NCI-H1930 (cell line): ENCODE measurements at regions not wholly inside any gene's neighbourhood (a gene's known extent, or its start where the extent isn't known, plus 50 kb on each side); places are given as distances from the start of the nearest gene placed in this dataset.

Source experiments
- DNase-seq, 2 experiments: peaks; one replicate each; lab custom pipeline; 2025; lab: John Stamatoyannopoulos, UW

- no peak for DNase-seq
Measured at GRCh38 chr1:10848109-10848684, 51.8 kb upstream of the CASZ1 start.

GRCh38 chr1:10850026-10850425 lies 53.6 kb upstream of the CASZ1 start:
- DNase-seq, result no peak

- no peak for DNase-seq
Measured at GRCh38 chr1:10851024-10852013, 54.9 kb upstream of the CASZ1 start.

- no peak for DNase-seq
Measured at GRCh38 chr1:10852018-10852417, 55.6 kb upstream of the CASZ1 start.

GRCh38 chr1:10852486-10852885 lies 56.0 kb upstream of the CASZ1 start:
- no peak for DNase-seq

GRCh38 chr1:10852998-10853520 lies 56.6 kb upstream of the CASZ1 start:
- no peak for DNase-seq

- DNase-seq, result no peak
Measured at GRCh38 chr1:10853701-10854100, 57.3 kb upstream of the CASZ1 start.

- DNase-seq, result no peak
Measured at GRCh38 chr1:10854856-10855459, 58.5 kb upstream of the CASZ1 start.

GRCh38 chr1:10856176-10856683 lies 59.8 kb upstream of the CASZ1 start:
- no peak for DNase-seq

GRCh38 chr1:10856863-10857598 lies 60.6 kb upstream of the CASZ1 start:
- DNase-seq, result no peak

GRCh38 chr1:10857687-10858086 lies 61.2 kb upstream of the CASZ1 start:
- no peak for DNase-seq

- no peak for DNase-seq
Measured at GRCh38 chr1:10860218-10860617, 63.8 kb upstream of the CASZ1 start.

GRCh38 chr1:10860682-10861081 lies 64.2 kb upstream of the CASZ1 start:
- no peak for DNase-seq

GRCh38 chr1:10861822-10862221 lies 65.4 kb upstream of the CASZ1 start:
- DNase-seq, result no peak

- no peak for DNase-seq
Measured at GRCh38 chr1:10862743-10863335, 66.4 kb upstream of the CASZ1 start.

GRCh38 chr1:10863886-10864285 lies 67.4 kb upstream of the CASZ1 start:
- DNase-seq, result no peak

GRCh38 chr1:10864776-10865175 lies 68.3 kb upstream of the CASZ1 start:
- DNase-seq, result no peak

- no peak for DNase-seq
Measured at GRCh38 chr1:10865518-10866320, 69.3 kb upstream of the CASZ1 start.

GRCh38 chr1:10866321-10867093 lies 70.1 kb upstream of the CASZ1 start:
- peak in 1 of 2 experiments; percentile 58 for DNase-seq
